PC-3 (cell line): ENCODE measurements at regions not wholly inside any gene's neighbourhood (a gene's known extent, or its start where the extent isn't known, plus 50 kb on each side); places are given as distances from the start of the nearest gene placed in this dataset.

ENCODE experiments used
- CTCF ChIP-seq: fragments of 300-600 bp; sonication (generic); conservative IDR thresholded peaks from 2 replicates; pipeline ENCODE4 v1.5.1; 2017; ENCODE audit warnings: antibody characterized with exemption, low read depth, mild to moderate bottlenecking, low read length
- EZH2 ChIP-seq: fragments of 300-600 bp; sonication (generic); IDR thresholded peaks from one replicate; pipeline ENCODE4 v1.6.1; 2017; ENCODE audit warnings: antibody characterized with exemption, mild to moderate bottlenecking, low read length; ENCODE audit not compliant: unreplicated experiment
- EZH2phosphoT487 ChIP-seq: fragments of 300-600 bp; sonication (generic); IDR thresholded peaks from 2 replicates; pipeline ENCODE4 v1.6.1; 2018; ENCODE audit warnings: mild to moderate bottlenecking, antibody characterized with exemption, low read length, borderline replicate concordance

GRCh38 chr5:29016067-29016466 lies 1977.7 kb upstream of the CDH9 start:
- TF ChIP-seq CTCF (0 out of 2 replicates have a peak, but pooled peaks have one; percentile 14), EZH2 (no peak), EZH2phosphoT487 (no peak)
